Heart left ventricle (tissue), 13 donors: ENCODE measurements at regions not wholly inside any gene's neighbourhood (a gene's known extent, or its start where the extent isn't known, plus 50 kb on each side); places are given as distances from the start of the nearest gene placed in this dataset.

Experiments
- POLR2A ChIP-seq, 2 donors: fragments of 450-650 bp; IDR thresholded peaks; one replicate each; pipeline ENCODE4 v1.6.1; 2017; ENCODE audit warnings: antibody characterized with exemption in 2 of 2, mild to moderate bottlenecking in 2 of 2, moderate library complexity in 2 of 2
- TF ChIP-seq, protein P1 (sequence below), 12 donors: fragments of 200-600 bp; sonication (generic) in 4 of 12; IDR thresholded peaks; one replicate each; pipeline versions ENCODE4 v1.5.0 to v1.8.0; 2018 to 2022; ENCODE audit warnings: antibody characterized with exemption in 12 of 12, mild to moderate bottlenecking in 5 of 12
- donor health status: ischemic (EF 13 %, LVEDD 7.1; RV severe dilation, severe dysfunction).
- donor health status: DM: no; HTN: yes; CAD: no.
- donor health status: DM: no; HTN: no; CAD: no.
- donor health status: ischemic (EF 25% LVEDD 6.9; RV normal size, moderate dysfunction).
- donor health status: ischemic (EF 25% LVEDD 5.7; RV mildly dilated, moderate dysfunction).
- donor health status: ischemic (EF 35%, LVEDD 5.7; RV mildly dilated, moderate dysfunction).
- donor health status: nonischemic (EF 11% LVEDD 7.7; RV severe dilation, severe dysfunction).
- donor health status: DM: yes; HTN: yes; CAD: no.
- donor health status: PGD.
- donor health status: ischemic (EF 29% LVEDD 5.4; RV normal size, mild dysfunction).
- donor health status: nonischemic (EF 23%, LVEDD 6.1; RV moderate dilation, normal function).

DNA sequence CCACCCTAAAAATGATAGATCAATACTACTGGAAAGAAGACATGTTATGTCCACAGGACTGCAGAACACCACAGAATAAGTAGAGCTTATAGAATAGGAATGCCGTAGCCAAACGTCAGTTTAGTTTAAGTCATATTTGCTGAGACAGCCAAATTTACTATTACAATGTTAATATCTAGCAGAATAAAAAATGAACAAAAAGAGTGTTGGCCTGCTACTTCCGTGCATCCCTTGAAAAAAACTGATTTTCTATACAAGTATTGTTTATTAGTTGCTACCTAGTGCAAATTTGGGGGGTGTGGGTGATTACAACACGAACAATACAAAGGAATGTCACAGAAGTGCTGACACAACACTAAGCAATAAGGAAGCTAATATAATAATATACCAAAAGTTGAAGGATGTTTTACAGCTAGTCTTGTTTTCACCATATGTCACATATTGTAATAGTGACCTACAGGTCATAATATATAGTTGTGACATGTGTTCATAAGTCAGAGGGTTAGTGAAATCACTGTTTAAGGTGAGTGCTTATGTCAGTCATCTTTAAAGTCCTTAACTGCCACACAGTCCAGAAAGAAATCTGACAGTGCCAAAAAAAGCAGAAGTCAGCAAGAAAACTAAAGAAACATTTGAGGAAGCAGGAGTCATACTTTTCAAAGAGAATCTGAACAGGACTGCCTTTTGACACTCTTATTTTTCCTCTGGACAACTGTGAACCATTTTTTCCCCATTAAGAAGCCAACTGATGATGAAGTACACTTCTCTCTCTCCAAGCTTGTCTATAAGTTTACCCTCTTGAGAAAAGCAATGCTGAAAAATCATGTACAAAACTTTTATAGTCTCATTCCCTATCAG lies 376.4 kb downstream of the ZEB2 start:
- TF ChIP-seq, protein P1, sequence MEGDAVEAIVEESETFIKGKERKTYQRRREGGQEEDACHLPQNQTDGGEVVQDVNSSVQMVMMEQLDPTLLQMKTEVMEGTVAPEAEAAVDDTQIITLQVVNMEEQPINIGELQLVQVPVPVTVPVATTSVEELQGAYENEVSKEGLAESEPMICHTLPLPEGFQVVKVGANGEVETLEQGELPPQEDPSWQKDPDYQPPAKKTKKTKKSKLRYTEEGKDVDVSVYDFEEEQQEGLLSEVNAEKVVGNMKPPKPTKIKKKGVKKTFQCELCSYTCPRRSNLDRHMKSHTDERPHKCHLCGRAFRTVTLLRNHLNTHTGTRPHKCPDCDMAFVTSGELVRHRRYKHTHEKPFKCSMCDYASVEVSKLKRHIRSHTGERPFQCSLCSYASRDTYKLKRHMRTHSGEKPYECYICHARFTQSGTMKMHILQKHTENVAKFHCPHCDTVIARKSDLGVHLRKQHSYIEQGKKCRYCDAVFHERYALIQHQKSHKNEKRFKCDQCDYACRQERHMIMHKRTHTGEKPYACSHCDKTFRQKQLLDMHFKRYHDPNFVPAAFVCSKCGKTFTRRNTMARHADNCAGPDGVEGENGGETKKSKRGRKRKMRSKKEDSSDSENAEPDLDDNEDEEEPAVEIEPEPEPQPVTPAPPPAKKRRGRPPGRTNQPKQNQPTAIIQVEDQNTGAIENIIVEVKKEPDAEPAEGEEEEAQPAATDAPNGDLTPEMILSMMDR (IDR thresholded peaks at IDR 0.05): no peak
- TF ChIP-seq POLR2A (IDR thresholded peaks at IDR 0.05): no peak
